Heart right ventricle (tissue), 16 donors: ENCODE measurements at regions not wholly inside any gene's neighbourhood (a gene's known extent, or its start where the extent isn't known, plus 50 kb on each side); places are given as distances from the start of the nearest gene placed in this dataset.

Experiments used
- ATAC-seq, 8 donors: fragments of 200-7000 bp; cut with Tn5 transposase; one replicate each; pipeline ENCODE4 v1.9.1; 2020; ENCODE audit warnings: mild to moderate bottlenecking in 8 of 8, moderate library complexity in 8 of 8, moderate number of reproducible peaks in 1 of 8
- DNase-seq, 2 donors: peaks; one replicate each; pipeline ENCODE4 v3.0.0-alpha.2; 2020
- H3K27ac ChIP-seq, 10 donors: fragments of 200-600 bp; sonication (generic) in 2 of 10; one replicate each; pipeline versions ENCODE4 v1.5.0 to v1.8.0; 2020 to 2022; ENCODE audit warnings: mild to moderate bottlenecking in 3 of 10
- H3K27me3 ChIP-seq, 7 donors: fragments of 200-600 bp; one replicate each; pipeline ENCODE4 v1.8.0; 2021 to 2022; ENCODE audit warnings: mild to moderate bottlenecking in 2 of 7
- H3K36me3 ChIP-seq, 9 donors: fragments of 200-600 bp; sonication (generic) in 1 of 9; one replicate each; pipeline versions ENCODE4 v1.5.0 to v1.8.0; 2020 to 2022; ENCODE audit warnings: mild to moderate bottlenecking in 2 of 9
- H3K4me1 ChIP-seq, 9 donors: fragments of 200-600 bp; sonication (generic) in 1 of 9; one replicate each; pipeline versions ENCODE4 v1.5.0 to v1.8.0; 2020 to 2022; ENCODE audit warnings: mild to moderate bottlenecking in 4 of 9
- H3K4me3 ChIP-seq, 10 donors: fragments of 200-600 bp; sonication (generic) in 2 of 10; one replicate each; pipeline versions ENCODE4 v1.5.0 to v1.8.0; 2020 to 2022; ENCODE audit warnings: mild to moderate bottlenecking in 7 of 10, moderate library complexity in 2 of 10
- H3K9me3 ChIP-seq, 11 donors: fragments of 200-600 bp in 10 of 11; sonication (generic) in 2 of 11; one replicate each; pipeline versions ENCODE4 v1.5.0 to v1.8.0; 2013 to 2022; ENCODE audit warnings: mild to moderate bottlenecking in 2 of 11, control low read depth in 1 of 11, moderate library complexity in 1 of 11
- WGBS, 2 donors: extraction: QIAGEN DNeasy Blood & Tissue Kit; methylation state at CpG; one replicate each; pipeline ENCODE4 v1.1.7; 2013; ENCODE audit warnings: inconsistent platforms in 1 of 2; 5-methylcytosine and 5-hydroxymethylcytosine counted together
- intact Hi-C, 10 donors: fragments of 100-400 bp; cut with DNase I; formaldehyde crosslinking; loops; one replicate each; pipeline versions ENCODE4 v1.11.1 to v1.14.2; 2022
- TF ChIP-seq, protein P1 (sequence below), 9 donors: fragments of 200-600 bp; sonication (generic) in 2 of 9; IDR thresholded peaks; one replicate each; pipeline versions ENCODE4 v1.5.0 to v1.8.0; 2021 to 2022; ENCODE audit warnings: antibody characterized with exemption in 9 of 9, mild to moderate bottlenecking in 5 of 9, moderate library complexity in 1 of 9
- donor health status: Arrhythmogenic right ventricular cardiomyopathy.
- donor health status: ischemic (EF 13 %, LVEDD 7.1; RV severe dilation, severe dysfunction).
- donor health status: healthy with polysubstance abuse.
- donor health status: DM: no; HTN: yes; CAD: no.
- donor health status: DM: no; HTN: no; CAD: no.
- donor health status: ischemic (EF 25% LVEDD 6.9; RV normal size, moderate dysfunction).
- donor health status: ischemic (EF 25% LVEDD 5.7; RV mildly dilated, moderate dysfunction).
- donor health status: healthy.
- donor health status: DM: yes; HTN: yes; CAD: no.
- donor health status: Ischemic cardiomyopathy.
- donor health status: ischemic (EF 35%, LVEDD 5.7; RV mildly dilated, moderate dysfunction).
- donor health status: nonischemic (EF 11% LVEDD 7.7; RV severe dilation, severe dysfunction).
- donor health status: DM: yes; HTN: yes; CAD: no.
- donor health status: PGD.
- donor health status: ischemic (EF 29% LVEDD 5.4; RV normal size, mild dysfunction).
- donor health status: nonischemic (EF 23%, LVEDD 6.1; RV moderate dilation, normal function).

DNA sequence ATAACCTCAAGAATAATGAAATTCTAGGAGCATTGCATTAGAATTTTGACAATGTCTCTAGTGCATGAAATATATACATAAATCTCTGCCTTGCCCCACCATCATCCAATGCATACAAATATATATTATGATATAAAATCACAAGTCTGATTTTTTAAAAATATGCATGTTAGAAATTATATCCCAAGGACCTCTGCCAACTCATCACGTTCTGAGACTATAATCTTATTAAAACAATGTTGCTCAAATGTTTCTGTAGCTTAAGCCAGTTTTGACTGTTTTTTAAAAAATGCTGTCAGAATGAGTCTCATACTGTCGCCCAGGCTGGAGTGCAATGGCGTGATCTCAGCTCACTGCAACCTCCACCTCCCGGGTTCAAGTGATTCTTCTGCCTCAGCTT, 287.0 kb upstream of the SOX4 start:
- WGBS, 2 donors = 83 to 90% methylated on average over 4 of the region's 4 CpGs

GRCh38 chr6:21309807-21310221, 283.7 kb upstream of the SOX4 start:
- Histone ChIP-seq H3K9me3 (no peaks in the 10 kb centered on the region), H3K27ac (no peak overlapping the region), H3K36me3 (no peaks in the 10 kb centered on the region), H3K4me1 (peaks cover 0 to 7% (median 0%) of the 10 kb centered on the region in 9 donors), H3K27me3 (no peaks in the 10 kb centered on the region), H3K4me3 (no peak overlapping the region)
- no peak for DNase-seq
- intact Hi-C loops = no loop called here
- 75% methylated on average over 11 of the region's 11 CpGs for WGBS, 2 donors
- TF ChIP-seq, protein P1, sequence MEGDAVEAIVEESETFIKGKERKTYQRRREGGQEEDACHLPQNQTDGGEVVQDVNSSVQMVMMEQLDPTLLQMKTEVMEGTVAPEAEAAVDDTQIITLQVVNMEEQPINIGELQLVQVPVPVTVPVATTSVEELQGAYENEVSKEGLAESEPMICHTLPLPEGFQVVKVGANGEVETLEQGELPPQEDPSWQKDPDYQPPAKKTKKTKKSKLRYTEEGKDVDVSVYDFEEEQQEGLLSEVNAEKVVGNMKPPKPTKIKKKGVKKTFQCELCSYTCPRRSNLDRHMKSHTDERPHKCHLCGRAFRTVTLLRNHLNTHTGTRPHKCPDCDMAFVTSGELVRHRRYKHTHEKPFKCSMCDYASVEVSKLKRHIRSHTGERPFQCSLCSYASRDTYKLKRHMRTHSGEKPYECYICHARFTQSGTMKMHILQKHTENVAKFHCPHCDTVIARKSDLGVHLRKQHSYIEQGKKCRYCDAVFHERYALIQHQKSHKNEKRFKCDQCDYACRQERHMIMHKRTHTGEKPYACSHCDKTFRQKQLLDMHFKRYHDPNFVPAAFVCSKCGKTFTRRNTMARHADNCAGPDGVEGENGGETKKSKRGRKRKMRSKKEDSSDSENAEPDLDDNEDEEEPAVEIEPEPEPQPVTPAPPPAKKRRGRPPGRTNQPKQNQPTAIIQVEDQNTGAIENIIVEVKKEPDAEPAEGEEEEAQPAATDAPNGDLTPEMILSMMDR (IDR thresholded peaks at IDR 0.05) = no peak
- ATAC-seq = no peak

More for the DNA sequence above, 287.0 kb upstream of the SOX4 start:
- ATAC-seq (no peak), DNase-seq (no peak)
- no peak overlapping the region for H3K4me3 ChIP-seq
- intact Hi-C loops = no loop called here
- TF ChIP-seq, protein P1 (IDR thresholded peaks at IDR 0.05) = no peak
- H3K27ac ChIP-seq = no peak overlapping the region
- peaks cover 0 to 23% (median 12%) of the 10 kb centered on the region in 11 donors for H3K9me3 ChIP-seq
- no peaks in the 10 kb centered on the region for H3K36me3 ChIP-seq
- peaks cover 0 to 7% (median 0%) of the 10 kb centered on the region in 9 donors for H3K4me1 ChIP-seq
- H3K27me3 ChIP-seq = no peaks in the 10 kb centered on the region

GRCh38 chr6:21310568-21311140, 282.9 kb upstream of the SOX4 start:
- no peak overlapping the region for H3K27ac ChIP-seq
- TF ChIP-seq, protein P1 (IDR thresholded peaks at IDR 0.05) = no peak
- peaks cover 0 to 7% (median 0%) of the 10 kb centered on the region in 9 donors for H3K4me1 ChIP-seq
- no peak for DNase-seq
- H3K27me3 ChIP-seq = no peaks in the 10 kb centered on the region
- no peaks in the 10 kb centered on the region for H3K36me3 ChIP-seq
- ATAC-seq = no peak
- no peaks in the 10 kb centered on the region for H3K9me3 ChIP-seq
- 89 to 92% methylated on average over 13 of the region's 13 CpGs for WGBS, 2 donors
- intact Hi-C loops = no loop called here
- no peak overlapping the region for H3K4me3 ChIP-seq

DNA sequence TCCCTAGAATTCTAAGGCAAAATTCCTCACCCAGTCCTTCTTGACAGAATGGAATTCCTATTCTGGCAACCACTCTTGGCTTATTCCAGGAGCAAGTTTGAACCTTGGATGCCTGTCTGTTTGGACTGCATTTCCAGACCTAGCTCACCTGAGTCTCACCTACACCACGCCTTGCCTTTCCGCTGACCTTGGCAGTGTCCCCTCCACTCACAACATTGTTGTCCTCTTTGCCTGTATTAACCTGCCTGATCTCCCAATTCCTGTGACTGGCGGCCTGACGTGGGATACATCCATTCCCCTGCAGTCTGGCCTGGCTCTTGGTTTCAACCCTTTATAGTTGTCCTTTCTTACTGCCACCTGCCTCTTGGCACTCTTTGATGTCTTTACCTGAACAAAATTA, 281.4 kb upstream of the SOX4 start:
- H3K27me3 ChIP-seq = no peaks in the 10 kb centered on the region
- 97 to 99% methylated on average over 4 of the region's 4 CpGs for WGBS, 2 donors
- H3K9me3 ChIP-seq = no peaks in the 10 kb centered on the region
- H3K27ac ChIP-seq = no peak overlapping the region
- no peaks in the 10 kb centered on the region for H3K4me1 ChIP-seq
- intact Hi-C loops = no loop called here
- no peaks in the 10 kb centered on the region for H3K36me3 ChIP-seq
- TF ChIP-seq, protein P1 (IDR thresholded peaks at IDR 0.05) = no peak
- DNase-seq (no peak), ATAC-seq (no peak)
- no peak overlapping the region for H3K4me3 ChIP-seq
